CD4-positive, alpha-beta T cell (primary cell): ENCODE measurements at regions not wholly inside any gene's neighbourhood (a gene's known extent, or its start where the extent isn't known, plus 50 kb on each side); places are given as distances from the start of the nearest gene placed in this dataset.

Experiments
- ATAC-seq: fragments of 200-7000 bp; cut with Tn5 transposase; one replicate; pipeline ENCODE4 v1.10.0; 2022; ENCODE audit warnings: mild to moderate bottlenecking; ENCODE audit not compliant: poor library complexity
- CTCF ChIA-PET: fragments of 350-600 bp; sonication (Branson Sonifier 250); formaldehyde crosslinking; loops from one replicate; lab custom pipeline; 2021; ENCODE audit warnings: antibody characterized with exemption, inconsistent platforms; lab: Charles Lee
- POLR2A ChIA-PET: fragments of 350-600 bp; sonication (Branson Sonifier 250); formaldehyde crosslinking; loops from one replicate; lab custom pipeline; 2021; ENCODE audit warnings: antibody characterized with exemption, inconsistent platforms; lab: Charles Lee
- DNase-seq, 14 experiments: peaks; one replicate each; pipeline ENCODE4 v3.0.0-alpha.2; 2013 to 2020; ENCODE audit warnings: mixed read lengths in 2 of 14
- H3K27ac ChIP-seq, 2 donors: one replicate each; pipeline versions ENCODE4 v1.5.1 to v1.7.0; 2013; ENCODE audit warnings: low read length in 2 of 2, low read depth in 1 of 2, mild to moderate bottlenecking in 1 of 2
- H3K27me3 ChIP-seq, 2 experiments: 1 replicate in 1 of 2; 2 replicates in 1 of 2; pipeline versions ENCODE4 v1.6.1 to v1.7.0; 2013; ENCODE audit warnings: low read length in 2 of 2, control low read depth in 1 of 2, mild to moderate bottlenecking in 1 of 2, moderate library complexity in 1 of 2; ENCODE audit not compliant: insufficient read depth in 2 of 2, control insufficient read depth in 1 of 2
- H3K36me3 ChIP-seq: one replicate; pipeline ENCODE4 v1.6.1; 2013; ENCODE audit warnings: low read length, control low read depth; ENCODE audit not compliant: insufficient read depth
- H3K4me1 ChIP-seq: one replicate; pipeline ENCODE4 v1.6.1; 2013; ENCODE audit warnings: low read length, control low read depth; ENCODE audit not compliant: insufficient read depth
- H3K4me3 ChIP-seq: one replicate; pipeline ENCODE4 v1.5.1; 2013; ENCODE audit warnings: mild to moderate bottlenecking, low read length, moderate library complexity
- H3K9me3 ChIP-seq, 2 experiments: 1 replicate in 1 of 2; 2 replicates in 1 of 2; pipeline versions ENCODE4 v1.6.1 to v1.7.0; 2013; ENCODE audit warnings: low read length in 2 of 2, mild to moderate bottlenecking in 2 of 2, control low read depth in 1 of 2, moderate library complexity in 1 of 2; ENCODE audit not compliant: control insufficient read depth in 1 of 2, insufficient read depth in 1 of 2
- H3K27ac Mint-ChIP-seq: one replicate; pipeline ENCODE4 v1.8.0; 2020; ENCODE audit warnings: mixed read lengths
- H3K27me3 Mint-ChIP-seq: one replicate; pipeline ENCODE4 v1.8.0; 2021; ENCODE audit warnings: mixed read lengths
- H3K36me3 Mint-ChIP-seq: one replicate; pipeline ENCODE4 v1.8.0; 2021; ENCODE audit warnings: low read depth, mixed read lengths
- H3K4me1 Mint-ChIP-seq: one replicate; pipeline ENCODE4 v1.8.0; 2021; ENCODE audit warnings: low read depth, mixed read lengths
- H3K4me3 Mint-ChIP-seq: one replicate; pipeline ENCODE4 v1.8.0; 2020; ENCODE audit warnings: mild to moderate bottlenecking, mixed read lengths
- H3K9me3 Mint-ChIP-seq: one replicate; pipeline ENCODE4 v1.8.0; 2020; ENCODE audit warnings: mixed read lengths
- intact Hi-C, 2 experiments: fragments of 100-400 bp; cut with DNase I in 1 of 2; cut with micrococcal nuclease in 1 of 2; formaldehyde crosslinking; loops; one replicate each; pipeline versions ENCODE4 v1.15.1 to v1.9.0; 2023 to 2025; cut with DNase I, micrococcal nuclease
- TF ChIP-seq, protein P1 (sequence below): fragments of 200-600 bp; IDR thresholded peaks from one replicate; pipeline ENCODE4 v1.8.0; 2022; ENCODE audit warnings: antibody characterized with exemption, mild to moderate bottlenecking

DNA sequence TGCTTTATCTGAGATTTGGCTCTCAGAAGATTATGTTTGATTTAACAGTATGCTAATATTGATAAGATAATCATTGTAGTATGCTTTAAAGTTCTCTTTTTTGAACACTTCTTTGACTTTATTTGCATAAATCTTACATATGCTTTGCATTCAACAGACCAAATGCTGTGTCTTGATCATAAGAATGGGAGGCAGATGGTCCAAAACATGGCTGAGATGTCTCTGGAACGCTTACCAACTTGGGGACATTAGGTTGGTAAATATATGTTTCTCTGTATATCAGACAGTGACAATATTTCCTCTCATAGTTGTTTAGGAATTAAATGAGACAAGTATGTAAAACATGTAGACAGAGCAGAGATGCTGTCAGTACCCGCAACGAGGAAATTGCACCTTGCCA, 197.9 kb upstream of the CTNND2 start:
- H3K27ac Mint-ChIP-seq, result no peak overlapping the region

DNA sequence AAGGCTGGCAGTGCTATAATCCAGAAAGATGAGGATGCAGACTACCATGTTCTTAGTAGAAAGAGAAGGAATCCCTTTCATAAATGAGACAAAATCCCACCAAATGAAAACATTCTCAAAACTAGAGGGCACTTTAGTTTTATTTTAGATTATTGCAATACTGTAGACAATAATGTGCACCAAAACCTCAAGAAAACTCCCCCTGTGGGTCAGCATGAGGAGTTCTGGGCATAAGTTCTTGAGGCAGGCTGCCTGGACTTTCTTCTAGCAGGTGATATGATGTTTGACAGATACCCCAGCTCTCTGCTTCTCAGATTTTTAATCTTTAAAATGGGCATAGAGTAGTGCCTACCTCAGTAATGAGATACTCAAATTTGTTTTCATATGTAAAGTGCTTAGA, 196.3 kb upstream of the CTNND2 start:
- no peak overlapping the region for H3K27ac Mint-ChIP-seq
- Histone ChIP-seq H3K27ac (no peak overlapping the region), H3K9me3 (no peaks in the 10 kb centered on the region), H3K27me3 (no peaks in the 10 kb centered on the region), H3K4me3 (no peak overlapping the region), H3K36me3 (no peaks in the 10 kb centered on the region), H3K4me1 (no peaks in the 10 kb centered on the region)
- ATAC-seq (no peak), DNase-seq (no peak)
- intact Hi-C loops, result no loop called here
- peaks cover 15% of the 10 kb centered on the region for H3K9me3 Mint-ChIP-seq
- CTCF ChIA-PET, result no interaction called here
- H3K4me3 Mint-ChIP-seq, result no peak overlapping the region
- POLR2A ChIA-PET, result no interaction called here
- no peaks in the 10 kb centered on the region for H3K27me3 Mint-ChIP-seq
- TF ChIP-seq, protein P1, sequence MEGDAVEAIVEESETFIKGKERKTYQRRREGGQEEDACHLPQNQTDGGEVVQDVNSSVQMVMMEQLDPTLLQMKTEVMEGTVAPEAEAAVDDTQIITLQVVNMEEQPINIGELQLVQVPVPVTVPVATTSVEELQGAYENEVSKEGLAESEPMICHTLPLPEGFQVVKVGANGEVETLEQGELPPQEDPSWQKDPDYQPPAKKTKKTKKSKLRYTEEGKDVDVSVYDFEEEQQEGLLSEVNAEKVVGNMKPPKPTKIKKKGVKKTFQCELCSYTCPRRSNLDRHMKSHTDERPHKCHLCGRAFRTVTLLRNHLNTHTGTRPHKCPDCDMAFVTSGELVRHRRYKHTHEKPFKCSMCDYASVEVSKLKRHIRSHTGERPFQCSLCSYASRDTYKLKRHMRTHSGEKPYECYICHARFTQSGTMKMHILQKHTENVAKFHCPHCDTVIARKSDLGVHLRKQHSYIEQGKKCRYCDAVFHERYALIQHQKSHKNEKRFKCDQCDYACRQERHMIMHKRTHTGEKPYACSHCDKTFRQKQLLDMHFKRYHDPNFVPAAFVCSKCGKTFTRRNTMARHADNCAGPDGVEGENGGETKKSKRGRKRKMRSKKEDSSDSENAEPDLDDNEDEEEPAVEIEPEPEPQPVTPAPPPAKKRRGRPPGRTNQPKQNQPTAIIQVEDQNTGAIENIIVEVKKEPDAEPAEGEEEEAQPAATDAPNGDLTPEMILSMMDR, result no peak
- H3K4me1 Mint-ChIP-seq, result no peaks in the 10 kb centered on the region
- no peaks in the 10 kb centered on the region for H3K36me3 Mint-ChIP-seq

More for the DNA sequence above, 197.9 kb upstream of the CTNND2 start:
- intact Hi-C loops, result no loop called here
- no peak for ATAC-seq
- TF ChIP-seq, protein P1, result no peak
- no peaks in the 10 kb centered on the region for H3K9me3 ChIP-seq
- Mint-ChIP-seq H3K36me3 (no peaks in the 10 kb centered on the region), H3K4me1 (no peaks in the 10 kb centered on the region), H3K27me3 (no peaks in the 10 kb centered on the region), H3K4me3 (no peak overlapping the region), H3K9me3 (peaks cover 15% of the 10 kb centered on the region)
- DNase-seq, result no peak
- no peaks in the 10 kb centered on the region for H3K4me1 ChIP-seq
- H3K4me3 ChIP-seq, result no peak overlapping the region
- H3K27ac ChIP-seq, result no peak overlapping the region
- ChIA-PET CTCF (no interaction called here), POLR2A (no interaction called here)
- no peaks in the 10 kb centered on the region for H3K27me3 ChIP-seq
- H3K36me3 ChIP-seq, result no peaks in the 10 kb centered on the region

DNA sequence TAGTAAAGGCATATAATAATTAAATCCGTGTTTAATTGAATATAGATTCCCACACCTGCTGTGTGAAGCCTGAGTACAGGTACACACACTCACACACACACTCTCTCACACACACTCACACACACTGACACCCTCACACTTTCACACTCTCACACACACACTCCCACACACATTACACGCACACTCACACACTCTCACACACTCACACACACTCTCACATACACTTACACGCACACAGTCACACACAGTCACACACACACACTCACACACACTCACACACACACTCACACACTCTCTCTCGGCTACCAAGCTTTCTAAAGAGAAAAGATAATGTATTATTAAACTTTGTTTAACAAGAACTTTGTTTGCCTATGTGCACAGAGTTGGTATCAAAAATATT, 195.1 kb upstream of the CTNND2 start:
- Mint-ChIP-seq H3K36me3 (no peaks in the 10 kb centered on the region), H3K4me1 (no peaks in the 10 kb centered on the region), H3K27ac (no peak overlapping the region), H3K4me3 (no peak overlapping the region), H3K27me3 (no peaks in the 10 kb centered on the region), H3K9me3 (peaks cover 15% of the 10 kb centered on the region)
- ATAC-seq (no peak), DNase-seq (no peak)
- Histone ChIP-seq H3K4me3 (no peak overlapping the region), H3K36me3 (no peaks in the 10 kb centered on the region), H3K27ac (no peak overlapping the region), H3K27me3 (no peaks in the 10 kb centered on the region), H3K4me1 (no peaks in the 10 kb centered on the region), H3K9me3 (peaks cover 0 to under 1% of the 10 kb centered on the region in 2 experiments)
- intact Hi-C loops, result no loop called here
- POLR2A ChIA-PET, result no interaction called here
- CTCF ChIA-PET, result no interaction called here
- TF ChIP-seq, protein P1, result no peak
